CD4-positive, alpha-beta T cell treated with Interleukin-6 for 4 hours (primary cell): ENCODE measurements at regions not wholly inside any gene's neighbourhood (a gene's known extent, or its start where the extent isn't known, plus 50 kb on each side); places are given as distances from the start of the nearest gene placed in this dataset.
A peak's percentile ranks its signal among the peaks of the same experiment; 100 is the strongest.
"Not testable (repeated sequence)": the region's sequence is repeated elsewhere in the genome, so short reads cannot be mapped to it uniquely, and the experiment has no call there.

ENCODE experiments used
- DNase-seq: peaks from one replicate; pipeline ENCODE4 v3.0.0-alpha.2; 2020; ENCODE audit warnings: mixed read lengths

DNA sequence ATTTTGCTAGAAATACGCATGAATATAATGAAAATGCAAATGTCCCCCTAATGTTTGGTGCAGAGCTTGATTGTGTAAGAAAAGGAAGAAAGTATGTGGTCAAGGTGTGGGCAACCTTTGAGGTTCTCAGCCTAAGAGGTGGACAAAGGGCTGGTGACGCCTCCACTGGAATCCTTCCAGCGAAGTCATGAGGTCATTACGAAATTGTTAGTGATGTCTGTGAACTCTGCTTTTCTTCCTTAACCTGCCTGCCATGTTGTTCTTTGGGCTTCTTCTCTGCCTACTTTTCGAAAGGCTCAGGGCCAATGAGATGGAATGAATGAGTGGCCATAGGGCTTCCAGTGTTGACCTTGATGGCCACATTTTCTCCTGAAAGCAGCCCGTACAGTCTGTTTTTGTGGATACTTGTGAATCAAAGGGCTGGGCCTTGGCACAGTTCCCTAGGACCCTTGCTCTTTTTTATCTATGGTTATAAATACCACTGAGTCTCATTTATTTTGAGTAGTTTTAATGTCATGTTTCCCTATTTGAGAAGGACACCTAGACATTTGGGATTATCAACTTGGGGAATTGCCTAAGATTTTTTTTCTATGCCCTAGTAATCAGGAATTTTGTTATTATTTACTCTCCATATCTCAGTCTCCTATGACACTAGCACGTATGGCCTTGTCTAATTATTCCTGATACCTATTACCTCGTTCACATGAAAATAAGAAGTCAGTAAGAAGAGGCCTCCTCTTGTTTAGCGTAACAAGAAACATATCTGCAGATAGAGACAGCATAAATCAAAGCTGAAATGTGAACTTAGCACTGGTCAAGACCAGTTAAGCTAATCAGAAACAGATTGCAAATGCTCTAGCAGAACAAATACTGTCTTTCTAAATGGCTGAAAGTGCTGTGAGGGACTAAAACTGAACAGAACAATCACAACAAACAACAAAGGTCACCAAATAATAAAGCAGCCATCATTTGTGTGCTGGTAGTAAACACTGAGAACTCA is 334.6 kb downstream of the BCL2L11 start:
- not testable (repeated sequence) for DNase-seq

DNA sequence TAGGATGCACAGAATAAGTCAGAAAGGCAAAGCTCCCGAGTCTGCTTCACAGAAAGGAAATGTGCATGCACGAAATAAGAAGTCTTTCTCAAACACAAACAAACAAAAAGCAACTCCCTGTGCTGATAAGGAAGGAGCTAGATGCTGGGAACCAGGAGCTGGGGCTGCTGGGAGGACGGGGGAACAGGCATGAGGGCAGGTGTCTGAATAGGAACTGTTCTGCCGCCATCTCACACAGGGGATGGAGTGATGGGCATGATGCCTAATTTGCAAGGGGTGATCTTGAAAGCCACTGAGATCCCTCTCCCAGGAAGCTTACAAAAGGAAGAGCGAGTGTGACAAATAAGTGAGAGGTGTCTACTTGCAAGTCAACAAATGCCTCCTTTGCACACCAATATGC is 336.5 kb downstream of the BCL2L11 start:
- DNase-seq: not testable (repeated sequence)

DNA sequence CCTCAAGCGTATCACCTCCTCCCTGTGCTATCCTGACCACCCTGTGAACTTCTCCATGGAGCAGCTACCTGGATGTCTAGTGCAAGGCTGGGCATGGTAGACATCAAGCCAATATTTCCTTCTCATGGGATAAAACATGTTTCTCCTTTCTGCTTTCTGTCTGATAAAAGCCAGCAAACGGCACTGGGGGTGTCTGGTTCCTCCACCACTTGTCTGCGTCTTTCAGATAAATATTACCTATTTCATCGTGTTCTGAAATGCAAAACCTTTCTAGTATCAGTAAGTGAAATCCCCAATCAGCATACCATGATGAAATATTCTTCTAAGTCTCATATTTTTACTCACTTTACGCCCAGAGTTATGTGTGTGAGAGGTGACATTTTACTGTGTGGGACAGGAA is 340.2 kb downstream of the BCL2L11 start:
- DNase-seq: not testable (repeated sequence)

DNA sequence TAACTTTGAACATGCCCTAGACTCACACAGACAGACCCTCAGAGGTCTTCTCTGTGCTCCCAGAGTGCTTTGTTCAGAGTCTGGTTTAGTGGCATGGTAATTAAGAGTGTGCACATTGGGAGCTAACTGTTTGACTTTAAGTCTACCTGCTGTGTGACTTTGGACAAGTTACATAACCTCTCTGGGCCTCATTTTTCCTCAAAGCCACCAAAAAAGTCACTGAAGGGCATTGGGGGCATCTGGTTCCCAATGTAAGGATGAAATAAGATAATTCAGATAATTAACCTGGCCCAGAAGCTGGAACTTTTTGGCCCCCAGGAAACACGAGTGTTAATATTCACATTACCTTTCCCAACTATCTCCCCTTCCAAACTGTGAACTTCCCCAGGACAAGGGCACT is 341.1 kb downstream of the BCL2L11 start:
- DNase-seq: not testable (repeated sequence)

DNA sequence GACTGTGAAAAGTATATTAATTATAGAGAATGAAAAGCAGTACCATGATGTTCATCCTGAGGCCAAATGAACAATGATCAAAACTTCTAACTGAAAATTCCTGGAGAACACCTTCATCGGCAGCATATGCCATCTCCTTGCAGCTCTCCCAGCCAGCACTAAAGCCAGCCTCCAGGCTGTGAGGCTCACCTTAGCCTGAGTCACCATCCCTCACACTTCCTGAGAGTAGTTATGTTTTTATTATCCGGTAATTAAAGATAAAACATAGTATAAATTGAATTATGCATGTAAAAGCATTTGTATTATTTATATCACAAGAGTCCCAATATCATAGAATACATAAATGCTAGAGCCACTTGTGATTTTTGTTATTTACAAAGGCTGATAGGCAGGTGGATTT is 341.9 kb downstream of the BCL2L11 start:
- not testable (repeated sequence) for DNase-seq

DNA sequence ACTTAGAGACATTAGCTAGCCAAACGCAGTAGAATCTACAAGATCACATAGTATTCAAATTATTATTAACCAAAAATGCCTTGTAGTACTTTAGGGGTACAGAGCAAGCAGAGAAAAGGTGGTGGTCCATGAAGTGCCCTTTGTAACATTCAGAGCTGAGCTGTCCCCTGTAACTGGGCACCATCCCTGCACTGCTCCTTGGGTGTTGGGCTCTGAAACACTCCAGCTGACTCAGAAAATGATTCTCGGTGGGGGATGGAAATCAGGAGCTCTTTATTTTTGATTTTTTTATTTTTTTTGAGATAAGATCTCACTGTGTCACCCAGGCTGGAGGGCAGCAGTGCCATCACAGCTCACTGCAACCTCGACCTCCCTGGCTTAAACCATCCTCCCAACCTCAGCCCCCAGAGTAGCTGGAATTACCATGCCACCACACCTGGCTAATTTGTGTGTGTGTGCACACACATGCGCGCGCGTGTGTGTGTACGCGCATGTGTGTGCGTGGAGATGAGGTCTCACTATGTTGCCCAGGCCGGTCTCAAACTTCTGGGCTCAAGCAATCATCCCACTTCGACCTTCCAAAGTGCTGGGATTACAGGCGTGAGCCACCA is 342.6 kb downstream of the BCL2L11 start:
- DNase-seq: not testable (repeated sequence)

DNA sequence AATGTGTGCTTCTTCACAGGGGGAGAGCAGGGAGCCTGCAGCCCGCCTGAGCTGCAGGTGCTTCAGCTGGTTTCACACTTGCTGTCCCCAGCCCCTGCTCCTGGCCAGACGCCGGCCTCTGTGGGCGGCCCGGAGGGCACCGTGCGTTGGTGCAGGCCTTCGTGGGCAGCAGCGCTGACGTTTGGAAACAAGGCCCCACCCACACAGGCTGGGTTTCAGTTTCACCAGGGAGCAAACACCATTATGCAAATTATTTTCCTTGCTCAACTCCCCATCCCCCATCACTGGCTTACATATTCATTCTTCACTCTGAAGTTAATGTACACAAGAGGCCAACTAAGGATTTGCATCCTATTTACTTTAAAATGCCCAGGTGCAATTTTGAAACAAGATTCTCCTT is 343.2 kb downstream of the BCL2L11 start:
- not testable (repeated sequence) for DNase-seq

DNA sequence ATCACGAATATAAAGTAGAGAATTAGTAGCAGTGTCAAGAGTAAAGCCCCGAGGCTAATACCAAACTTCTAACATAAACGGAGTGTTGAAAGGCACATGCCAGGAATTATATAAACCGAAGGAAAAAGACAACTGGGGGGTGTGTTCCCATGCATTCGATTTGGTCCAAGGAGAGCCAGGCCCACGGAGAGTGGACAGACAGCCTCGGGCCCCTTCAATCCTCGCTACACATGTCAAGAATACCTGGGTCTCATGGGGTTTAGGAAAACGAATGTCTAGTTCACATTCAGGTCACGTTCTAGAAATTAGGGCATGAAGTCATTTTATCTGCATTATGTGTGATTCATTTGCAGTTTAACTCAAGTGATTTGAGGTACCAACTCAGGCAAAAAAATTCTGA is 343.7 kb downstream of the BCL2L11 start:
- DNase-seq: not testable (repeated sequence)

DNA sequence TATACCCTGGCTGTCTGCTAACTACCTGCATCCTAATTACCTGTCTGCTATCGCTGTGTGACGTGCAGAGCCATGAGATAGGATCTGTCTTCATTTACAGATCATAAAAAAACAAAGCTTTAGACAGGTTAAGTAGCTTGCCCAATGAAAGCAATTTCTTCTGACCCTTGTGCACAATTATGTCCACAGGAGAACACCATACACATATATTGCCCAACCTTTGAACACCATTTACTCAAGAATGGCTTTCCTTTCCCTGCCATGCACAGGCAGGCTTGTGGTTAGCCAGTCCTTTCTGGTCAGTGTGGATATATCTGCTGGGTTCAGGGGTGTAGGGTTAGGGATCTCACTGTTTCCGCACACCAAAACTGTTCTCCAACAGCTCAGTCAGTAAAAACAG is 344.8 kb downstream of the BCL2L11 start:
- DNase-seq: not testable (repeated sequence)

DNA sequence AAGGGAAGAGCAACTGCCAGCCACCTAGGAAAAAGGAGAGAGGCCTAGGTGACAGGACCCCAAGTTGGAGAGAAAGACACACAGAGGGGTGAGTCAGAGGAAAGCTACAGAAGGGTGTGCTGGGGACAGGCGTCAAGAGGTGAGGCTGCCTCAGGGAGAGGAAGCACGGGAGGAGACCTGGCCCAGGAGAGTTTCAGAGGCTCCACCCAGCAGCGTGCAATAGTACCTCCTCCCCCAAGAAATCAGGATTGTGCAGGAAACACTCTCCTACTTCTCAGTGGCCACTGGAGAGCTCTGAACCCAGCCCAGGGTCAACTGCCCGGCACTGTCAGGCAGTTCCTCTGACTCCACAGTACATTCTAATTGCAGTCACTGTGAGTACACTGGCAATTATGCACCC is 346.0 kb downstream of the BCL2L11 start:
- peak; percentile 15 for DNase-seq

DNA sequence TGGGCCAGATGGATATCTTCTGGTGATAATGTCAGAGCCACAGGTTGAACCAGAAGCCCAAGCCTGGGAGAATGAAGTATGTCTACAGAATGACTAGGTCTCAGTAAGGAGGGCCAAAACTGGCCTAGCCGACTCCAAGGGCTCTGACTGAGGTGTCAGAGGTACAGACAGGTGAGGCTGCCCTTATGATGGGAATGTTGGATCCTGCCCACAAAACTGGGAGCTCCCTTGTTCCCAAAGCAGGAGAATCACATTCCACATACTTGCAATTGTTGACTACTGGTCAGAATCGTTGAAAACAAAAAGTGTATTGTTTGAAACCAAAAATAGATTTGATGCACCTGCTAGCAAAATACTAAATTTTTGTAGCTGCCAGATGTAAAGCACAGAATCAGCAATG is 350.2 kb downstream of the BCL2L11 start:
- DNase-seq: not testable (repeated sequence)

DNA sequence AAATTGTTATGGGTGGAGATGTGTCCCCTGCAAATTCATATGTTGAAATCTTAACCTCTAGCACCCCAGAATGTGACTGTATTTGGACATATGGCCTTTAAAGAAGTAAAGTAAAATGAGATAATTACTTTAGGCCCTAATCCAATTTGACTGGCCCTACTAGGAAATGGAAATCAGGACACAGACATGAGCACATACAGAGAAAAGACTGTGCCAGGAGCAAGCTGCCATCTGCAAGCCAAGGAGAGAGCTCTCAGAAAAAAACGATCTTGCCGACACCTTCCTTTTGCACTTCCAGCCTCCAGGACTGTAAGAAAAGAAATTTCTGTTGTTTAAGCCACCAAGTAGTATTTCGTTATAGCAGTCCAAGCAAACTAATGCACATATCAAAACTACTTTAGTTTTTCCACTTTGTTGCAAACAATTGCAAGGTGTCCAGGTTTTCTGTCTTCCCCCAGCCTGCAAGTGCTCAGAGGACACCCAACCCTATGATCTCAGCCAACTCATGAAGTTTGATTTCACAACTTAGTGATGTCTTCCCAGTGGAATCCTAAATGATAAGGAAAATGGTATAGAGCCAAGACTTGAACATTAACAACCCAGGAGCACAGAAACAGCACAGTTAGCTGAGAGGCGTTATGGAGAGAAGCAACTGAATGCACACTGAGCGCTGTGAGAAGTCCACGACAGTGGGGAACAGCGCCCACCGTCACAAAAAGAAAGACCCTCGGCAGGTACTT is 351.2 kb downstream of the BCL2L11 start:
- DNase-seq: not testable (repeated sequence)

DNA sequence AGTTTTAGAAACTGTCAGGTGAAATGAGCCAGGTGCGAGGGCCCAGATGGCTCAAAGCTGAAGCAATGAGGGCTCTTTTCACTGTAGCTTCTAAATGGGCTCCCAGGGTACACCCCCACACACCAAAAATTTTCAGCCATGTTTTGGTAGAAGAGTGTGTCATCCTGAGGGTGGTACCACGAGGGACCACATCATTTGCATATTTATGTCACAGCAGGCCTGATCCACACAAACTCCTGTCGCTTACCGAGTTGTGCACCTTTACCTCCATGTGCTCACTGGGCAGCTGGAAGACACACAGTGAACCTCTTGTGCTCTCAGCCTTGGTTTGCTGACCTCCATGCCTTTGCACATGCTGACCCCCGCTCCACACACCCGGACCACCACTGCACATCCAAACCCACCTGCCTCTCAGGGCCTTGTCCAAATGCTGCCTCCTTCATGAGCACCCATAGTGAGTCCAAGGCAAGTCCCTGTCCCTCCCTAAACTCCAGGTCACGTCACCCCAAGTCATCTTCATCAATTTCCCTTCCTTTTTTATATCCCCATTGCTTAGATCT is 352.2 kb downstream of the BCL2L11 start:
- peak; percentile 12 for DNase-seq

DNA sequence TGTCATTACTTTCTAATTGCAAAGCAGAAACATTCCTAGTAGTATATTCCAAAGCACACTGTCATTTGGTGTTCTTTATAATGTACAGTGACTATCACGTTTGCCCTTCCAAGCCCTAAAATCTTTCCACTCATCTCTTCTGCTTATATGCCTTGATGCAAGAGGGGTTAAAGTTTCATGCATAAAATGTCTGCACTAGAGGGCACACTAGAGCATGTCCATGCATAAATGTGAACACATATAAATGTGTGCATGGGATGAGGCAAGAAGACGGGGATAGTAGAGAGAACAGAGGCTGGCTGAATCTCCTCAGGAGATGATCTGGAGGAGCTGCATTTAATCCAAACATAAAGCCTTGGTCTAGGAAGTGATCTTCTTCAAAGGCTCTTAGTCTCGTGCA is 352.8 kb downstream of the BCL2L11 start:
- not testable (repeated sequence) for DNase-seq

DNA sequence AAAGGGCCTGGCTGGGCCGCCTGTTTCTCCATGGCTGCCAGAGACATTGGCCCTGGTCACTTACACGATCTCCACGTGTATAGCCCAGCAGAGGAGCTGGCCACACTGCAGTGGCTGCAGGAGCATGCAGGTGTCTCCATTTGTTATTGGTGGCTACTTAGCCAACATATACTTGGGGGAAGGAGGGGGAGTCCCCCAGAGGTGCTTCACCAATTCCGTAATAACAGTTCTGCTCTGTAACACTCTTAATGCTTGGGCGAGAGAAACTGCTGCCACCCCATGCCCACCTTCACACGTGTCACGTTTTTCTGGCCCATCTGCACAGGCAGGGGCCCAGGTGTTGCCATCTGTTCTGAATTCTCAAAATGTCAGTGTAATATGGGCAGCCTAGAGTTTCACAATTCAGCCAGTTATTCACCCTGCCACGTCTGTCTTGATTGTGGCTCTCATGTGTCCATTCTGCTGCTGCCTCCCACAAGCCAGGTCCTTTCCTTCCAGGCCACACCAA is 353.5 kb downstream of the BCL2L11 start:
- not testable (repeated sequence) for DNase-seq

DNA sequence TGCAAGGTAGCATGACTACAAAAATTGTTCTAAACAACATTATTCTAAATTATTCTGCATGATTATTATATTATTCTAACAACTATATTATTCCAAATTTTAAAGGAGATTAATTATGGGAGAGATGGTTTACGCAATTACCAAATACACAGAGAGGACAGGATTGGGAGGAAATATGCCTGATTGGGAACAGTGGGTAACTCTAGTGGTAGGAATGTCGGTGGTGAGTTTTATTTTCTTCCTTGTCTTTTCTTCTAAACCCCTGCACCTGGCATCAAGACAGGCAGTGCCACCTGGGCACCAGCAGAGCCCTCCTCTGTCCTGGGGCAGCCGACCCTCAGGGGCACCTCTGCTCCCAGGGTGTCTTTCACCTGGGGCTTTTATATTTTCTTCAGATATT is 357.6 kb downstream of the BCL2L11 start:
- not testable (repeated sequence) for DNase-seq

DNA sequence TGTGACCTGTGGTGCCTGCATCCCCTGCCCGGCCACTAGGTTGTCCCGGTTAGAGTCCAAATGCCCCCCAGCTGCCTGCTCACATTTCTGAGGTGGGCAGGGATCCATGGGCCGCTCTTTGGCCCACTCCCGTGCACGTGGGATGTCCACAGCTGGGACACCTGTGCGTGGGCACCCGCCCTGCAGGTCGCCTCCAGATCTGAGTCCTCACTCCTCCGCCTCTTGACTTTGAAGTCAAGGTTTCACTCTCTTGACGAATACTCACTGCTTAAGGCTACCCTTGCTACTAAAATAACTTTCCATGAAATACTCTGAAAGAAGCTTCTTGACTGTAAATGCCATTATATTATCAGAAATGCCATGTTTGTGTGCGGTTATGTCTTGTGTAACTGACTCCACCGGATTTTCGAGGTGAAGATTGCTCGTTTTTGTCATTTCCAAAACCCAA is 358.2 kb downstream of the BCL2L11 start:
- DNase-seq: not testable (repeated sequence)

DNA sequence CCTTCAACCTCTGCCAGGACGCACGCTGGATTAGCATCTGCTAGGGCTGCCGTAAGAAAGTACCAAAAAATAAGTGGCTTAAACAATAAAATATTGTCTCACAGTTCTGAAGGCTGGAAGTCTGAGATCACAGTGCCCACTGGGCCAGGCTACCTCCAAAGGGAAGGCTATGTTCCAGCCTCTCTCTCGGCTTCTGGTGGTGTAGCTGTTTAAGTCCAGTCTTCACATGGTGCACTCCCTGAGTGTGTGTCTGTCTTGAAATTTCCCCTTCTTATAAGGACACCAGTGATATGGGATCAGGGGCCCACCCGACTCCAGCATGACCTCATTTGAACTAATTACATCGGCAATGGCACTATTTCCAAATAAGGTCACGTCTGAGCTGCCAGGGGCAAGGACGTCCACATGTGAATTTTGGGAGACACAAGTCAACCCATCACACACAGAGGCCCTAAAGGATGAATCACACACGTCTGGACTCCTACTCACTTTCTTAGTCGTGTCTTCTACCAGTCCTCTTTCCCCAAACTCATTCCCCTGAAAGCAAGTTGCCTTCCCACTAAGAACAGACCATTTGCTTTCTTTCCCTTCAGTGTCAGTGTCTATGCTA is 359.4 kb downstream of the BCL2L11 start:
- not testable (repeated sequence) for DNase-seq

DNA sequence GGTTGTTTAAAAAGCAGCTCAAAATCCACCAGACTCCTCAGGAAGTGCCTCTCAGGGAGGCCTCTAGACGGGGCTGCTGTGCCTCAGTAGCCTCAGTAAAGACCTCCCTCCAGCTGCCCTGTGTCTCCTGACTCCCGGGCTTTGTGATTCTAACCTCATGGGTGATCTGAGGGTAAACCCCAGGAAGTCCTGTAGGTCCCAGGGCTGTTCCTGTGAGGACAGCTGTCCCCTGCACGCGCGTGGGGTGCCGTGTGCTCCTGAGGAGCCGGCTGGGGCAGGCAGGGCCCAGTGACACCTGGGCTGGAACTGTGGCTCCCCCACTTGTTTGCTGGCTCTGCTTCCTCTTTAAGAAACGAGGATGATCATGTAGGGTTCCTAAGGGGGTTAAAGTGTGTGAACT is 359.9 kb downstream of the BCL2L11 start:
- DNase-seq: not testable (repeated sequence)

DNA sequence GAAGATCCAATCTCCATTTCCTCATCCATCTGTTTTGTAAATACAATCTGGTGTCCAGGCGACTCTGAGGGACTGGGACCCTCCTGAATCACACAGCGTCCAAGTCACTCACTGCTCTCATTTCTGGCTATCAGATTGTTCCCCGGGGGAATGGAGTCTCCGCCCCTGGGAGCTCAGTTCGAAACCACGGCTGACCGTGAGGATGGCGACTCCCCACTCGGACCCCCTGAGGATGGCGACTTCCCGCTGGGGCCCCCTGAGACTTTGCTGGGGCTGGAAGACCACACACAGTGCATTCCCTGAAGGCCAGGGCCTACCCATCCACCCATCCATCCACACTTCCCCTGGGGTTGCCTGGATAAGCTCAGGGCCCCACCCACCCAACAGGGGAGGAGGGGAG is 360.5 kb downstream of the BCL2L11 start:
- not testable (repeated sequence) for DNase-seq

DNA sequence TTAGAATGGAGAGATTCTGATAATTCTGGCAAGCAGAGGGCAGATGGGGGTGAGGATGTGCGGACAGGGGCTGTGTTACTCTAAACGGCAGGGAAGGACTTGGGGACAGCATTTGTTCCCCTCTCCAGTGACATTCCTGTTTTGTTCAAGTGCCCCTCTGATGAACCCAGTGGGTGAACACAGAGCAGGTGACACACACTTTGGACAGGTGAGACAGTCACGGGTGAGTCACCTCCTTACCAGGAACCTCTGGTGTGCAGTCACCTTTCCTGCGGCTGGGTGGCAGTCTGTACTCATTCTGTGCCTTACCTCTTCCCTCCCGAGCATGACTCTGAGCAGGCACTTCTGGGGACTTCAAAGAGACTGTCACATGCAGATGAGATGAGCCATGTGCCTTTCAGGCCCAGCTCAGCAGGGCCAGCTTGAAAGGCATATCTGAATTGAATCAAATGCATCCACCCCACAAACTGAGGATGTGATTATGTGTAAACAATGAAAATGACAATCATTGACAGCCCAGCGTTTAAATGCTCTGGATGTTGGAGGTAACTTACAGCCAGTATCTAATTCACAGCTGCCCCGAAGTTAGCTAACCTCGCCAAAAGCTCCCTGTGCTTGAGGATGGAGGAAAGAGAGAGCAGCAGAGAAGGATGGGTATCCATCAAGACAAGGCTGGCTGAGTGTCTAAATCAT is 362.4 kb downstream of the BCL2L11 start:
- peak; percentile 39 for DNase-seq
